ENCODE measurements at regions not wholly inside any gene's neighbourhood (a gene's known extent, or its start where the extent isn't known, plus 50 kb on each side); places are given as distances from the start of the nearest gene placed in this dataset.
"Not testable (repeated sequence)": the region's sequence is repeated elsewhere in the genome, so short reads cannot be mapped to it uniquely, and the experiment has no call there.

DNA sequence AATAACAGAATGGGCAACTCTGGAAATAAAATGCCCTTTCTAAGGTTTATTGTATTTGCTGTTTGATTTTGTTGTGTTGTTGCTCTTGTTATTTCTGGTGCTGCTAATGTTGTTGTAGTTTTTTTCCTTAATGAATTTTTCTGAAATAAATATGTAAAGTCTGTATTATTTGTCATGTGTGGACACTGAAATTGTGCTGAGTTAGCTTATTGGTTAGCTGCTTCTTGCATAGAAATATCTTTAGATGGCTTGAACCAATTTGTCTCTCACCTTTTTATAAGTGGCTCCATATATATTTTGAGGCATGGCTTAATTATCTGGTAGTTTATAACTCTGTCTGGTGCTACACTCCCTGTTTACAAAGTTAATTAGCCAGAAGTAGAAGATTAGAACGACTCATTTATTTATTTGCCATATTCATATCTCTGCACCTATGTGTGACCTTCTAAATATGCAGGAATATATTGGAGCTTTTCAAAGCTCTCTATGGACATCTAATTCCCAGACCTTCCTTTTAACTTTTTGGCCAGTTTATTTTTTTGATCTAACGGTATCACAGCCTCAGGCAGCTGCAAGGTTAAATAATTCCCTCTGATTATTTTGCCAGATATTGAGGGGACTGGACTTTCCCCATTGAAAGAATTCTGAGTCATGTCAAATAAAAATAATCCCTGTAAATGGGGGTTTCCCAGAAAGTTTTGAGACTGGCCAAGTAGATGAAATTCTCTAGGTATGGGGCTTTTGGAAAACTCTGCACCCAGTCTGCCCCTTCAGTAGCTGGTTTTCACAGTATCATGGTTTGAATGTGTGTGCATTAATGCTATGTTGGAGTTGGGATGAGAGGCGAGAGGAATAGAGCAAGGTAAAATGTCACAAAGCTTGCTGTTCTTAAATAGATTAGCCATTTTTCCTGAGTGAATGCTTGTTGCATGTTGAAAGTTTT, 1331.7 kb upstream of the MIR17HG start:
- no peak for DNase-seq (ENCODE audit: low spot score in 2 of 2)
- no peak for ATAC-seq
- H3K9me3 Mint-ChIP-seq = peaks cover 0 to 5% of the 10 kb centered on the region in 2 donors
- H3K27ac Mint-ChIP-seq = no peak overlapping the region
- no peaks in the 10 kb centered on the region for H3K36me3 Mint-ChIP-seq

DNA sequence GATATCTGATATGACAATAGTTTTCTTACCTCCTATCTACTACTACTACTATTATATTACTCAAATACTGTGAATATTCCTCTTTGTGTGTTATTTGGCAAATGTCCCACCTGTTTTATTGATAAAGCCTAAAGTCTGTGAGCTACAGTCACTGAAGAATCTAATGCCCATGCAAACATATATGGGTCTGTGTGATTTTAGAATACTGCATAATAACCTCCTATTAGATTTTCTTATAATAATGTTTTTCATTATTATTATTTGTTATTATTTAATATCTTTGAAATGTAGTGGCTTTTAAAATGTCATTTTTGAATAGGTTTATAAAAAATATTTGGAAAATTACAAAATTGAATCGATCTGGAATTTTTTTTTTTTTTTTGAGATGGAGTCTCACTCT, 1330.8 kb upstream of the MIR17HG start:
- Mint-ChIP-seq H3K9me3 (peaks cover 0 to 5% of the 10 kb centered on the region in 2 donors), H3K36me3 (no peaks in the 10 kb centered on the region), H3K27ac (no peak overlapping the region)
- DNase-seq (ENCODE audit: low spot score in 2 of 2) (no peak), ATAC-seq (no peak)

DNA sequence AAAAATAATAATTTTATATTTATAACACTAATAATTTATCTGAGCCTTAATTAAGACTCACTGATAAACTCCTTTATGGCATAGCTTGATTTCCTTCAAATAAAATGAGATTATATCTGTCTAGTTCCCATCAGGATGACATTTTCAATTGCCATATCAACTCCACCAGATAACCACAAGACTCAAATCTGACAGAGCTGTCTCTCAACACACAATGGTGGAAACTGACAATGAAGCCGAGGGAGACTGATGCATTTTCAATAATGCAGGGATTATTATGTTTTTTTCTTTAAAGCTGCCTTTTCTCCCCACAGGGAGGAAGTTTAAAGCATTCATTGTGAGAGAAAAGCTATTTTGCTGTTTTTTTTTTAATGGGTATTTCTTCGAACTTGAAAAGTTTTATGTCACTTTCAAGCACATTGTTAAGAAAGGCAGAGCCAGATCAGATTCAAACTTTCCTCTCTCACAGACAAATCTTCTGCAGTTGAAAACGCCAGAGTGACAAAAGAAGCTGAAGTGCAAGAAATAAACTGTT, 1326.9 kb upstream of the MIR17HG start:
- DNase-seq (ENCODE audit: low spot score in 2 of 2) (no peak), ATAC-seq (no peak)
- peaks cover 0 to 1% of the 10 kb centered on the region in 2 donors for H3K9me3 Mint-ChIP-seq
- H3K27ac Mint-ChIP-seq = no peak overlapping the region
- H3K36me3 Mint-ChIP-seq = no peaks in the 10 kb centered on the region

DNA sequence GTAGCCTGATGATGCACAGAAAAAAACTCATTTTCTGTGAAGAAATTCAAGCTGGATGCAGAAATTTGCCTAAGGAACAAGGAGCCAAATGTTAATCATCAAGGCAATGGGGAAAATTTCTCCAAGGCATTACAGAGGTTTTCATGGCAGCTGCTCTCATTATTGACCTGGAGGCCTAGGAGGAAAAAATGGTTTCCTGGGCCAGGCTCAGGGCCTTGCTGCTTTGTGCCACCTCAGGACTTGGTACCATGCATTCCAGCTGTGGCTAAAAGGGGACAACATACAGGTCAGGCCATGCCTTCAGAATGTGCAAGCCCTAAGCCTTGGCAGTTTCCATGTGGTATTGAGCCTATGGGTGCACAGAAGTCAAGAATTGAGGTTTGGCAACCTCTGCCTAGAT, 1320.1 kb upstream of the MIR17HG start:
- Mint-ChIP-seq H3K36me3 (peaks cover 0 to 7% of the 10 kb centered on the region in 2 donors), H3K9me3 (peaks cover 18 to 21% of the 10 kb centered on the region in 2 donors), H3K27ac (no peak overlapping the region)
- DNase-seq (ENCODE audit: low spot score in 2 of 2) (no peak), ATAC-seq (no peak)

DNA sequence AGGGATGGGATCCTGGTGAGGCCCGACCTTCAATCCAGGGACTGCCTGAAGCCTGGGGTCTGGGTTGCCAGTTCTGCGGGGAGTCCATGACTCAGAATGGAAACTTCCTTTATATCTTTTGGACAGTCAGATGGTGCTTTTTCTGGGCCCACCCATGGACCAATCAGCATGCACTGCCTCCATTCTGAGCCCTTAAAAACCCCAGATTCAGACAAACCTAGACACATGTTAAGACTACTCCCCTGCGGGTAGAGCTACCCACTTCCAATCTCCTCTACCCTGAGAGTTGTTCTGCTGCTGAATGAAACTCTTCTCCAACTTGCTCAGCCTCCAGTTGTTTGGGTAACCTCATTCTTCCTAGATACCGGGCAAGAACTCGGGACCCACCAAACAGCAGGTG, 1315.2 kb upstream of the MIR17HG start:
- H3K9me3 Mint-ChIP-seq = peaks cover 7 to 20% of the 10 kb centered on the region in 2 donors
- H3K27ac Mint-ChIP-seq = no peak overlapping the region
- ATAC-seq (no peak), DNase-seq (ENCODE audit: low spot score in 2 of 2) (no peak)
- peaks cover 0 to 7% of the 10 kb centered on the region in 2 donors for H3K36me3 Mint-ChIP-seq

DNA sequence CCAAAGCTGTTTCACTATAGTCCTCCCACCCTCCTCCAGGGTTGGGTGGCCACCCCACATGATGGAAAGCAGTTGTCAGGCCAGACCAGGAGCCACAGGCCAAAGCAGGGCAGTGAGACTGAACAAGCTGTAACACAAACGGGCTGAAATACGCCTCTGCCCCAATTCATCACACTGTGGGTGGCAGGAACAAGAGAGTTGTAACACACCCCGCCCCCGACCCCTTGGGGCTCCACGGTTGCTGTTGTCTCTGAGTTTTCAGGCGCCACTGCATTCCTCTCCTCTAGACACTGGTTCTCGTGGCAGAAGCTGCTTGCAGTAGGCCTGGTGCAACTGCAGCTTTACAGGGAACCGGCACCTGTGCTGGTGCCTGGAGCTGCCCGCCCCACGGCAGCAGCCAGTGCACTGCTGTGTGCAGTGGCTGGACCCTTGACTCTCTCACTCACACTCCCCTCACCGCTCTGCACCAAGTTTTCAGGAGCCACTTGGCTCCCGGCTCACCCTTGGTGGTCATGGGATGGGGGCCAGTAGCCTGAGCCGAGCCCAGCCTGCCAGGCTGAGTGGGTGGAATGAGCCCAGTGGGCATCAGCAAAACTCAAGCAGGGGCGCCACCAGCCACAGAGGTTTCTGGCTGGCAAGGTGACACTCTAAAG, 1314.5 kb upstream of the MIR17HG start:
- Mint-ChIP-seq H3K9me3 (peaks cover 7 to 20% of the 10 kb centered on the region in 2 donors), H3K36me3 (peaks cover 0 to 7% of the 10 kb centered on the region in 2 donors), H3K27ac (no peak overlapping the region)
- DNase-seq (ENCODE audit: low spot score in 2 of 2) (no peak), ATAC-seq (no peak)

DNA sequence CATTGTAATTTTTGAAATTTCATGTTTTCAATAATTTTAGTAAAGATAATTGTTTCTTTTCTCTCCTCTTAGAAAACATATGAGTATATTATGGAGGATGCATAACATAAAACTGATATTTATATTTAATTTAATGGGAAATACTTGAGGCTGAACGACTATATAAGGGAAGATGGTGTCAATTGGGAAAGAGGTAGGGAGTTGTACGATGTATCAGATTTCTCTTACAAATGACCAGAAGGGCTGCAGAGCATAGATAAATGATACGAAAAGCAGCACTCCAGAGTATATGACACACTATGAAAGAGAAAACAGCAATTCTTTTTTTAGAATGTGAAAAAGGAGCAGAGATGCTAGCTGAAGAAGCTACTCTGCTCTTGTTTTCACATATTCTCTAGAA, 1308.0 kb upstream of the MIR17HG start:
- Mint-ChIP-seq H3K27ac (no peak overlapping the region), H3K36me3 (no peaks in the 10 kb centered on the region), H3K9me3 (peaks cover 17 to 29% of the 10 kb centered on the region in 2 donors)
- ATAC-seq (no peak), DNase-seq (ENCODE audit: low spot score in 2 of 2) (no peak)

DNA sequence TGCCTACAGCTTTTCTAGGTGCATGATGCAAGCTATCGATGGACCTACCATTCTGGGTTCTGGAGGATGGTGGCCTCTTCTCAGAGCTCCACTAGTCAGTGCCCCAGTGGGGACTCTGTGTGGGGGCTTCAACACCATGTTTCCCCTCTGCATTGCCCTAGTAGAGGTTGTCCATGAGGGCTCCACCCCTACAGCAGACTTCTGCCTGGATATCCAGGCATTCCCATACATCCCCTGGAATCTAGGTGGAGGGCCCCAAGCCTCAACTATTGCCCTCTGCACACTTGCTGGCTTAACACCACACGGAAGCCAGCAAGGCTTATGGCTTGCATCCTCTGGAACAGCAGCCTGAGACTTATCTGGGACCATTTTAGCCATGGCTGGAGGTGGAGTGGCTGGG, 1299.9 kb upstream of the MIR17HG start:
- Mint-ChIP-seq H3K36me3 (peaks cover 0 to 4% of the 10 kb centered on the region in 2 donors), H3K27ac (no peak overlapping the region), H3K9me3 (peaks cover 23 to 27% of the 10 kb centered on the region in 2 donors)
- no peak for DNase-seq (ENCODE audit: low spot score in 2 of 2)
- ATAC-seq = no peak

DNA sequence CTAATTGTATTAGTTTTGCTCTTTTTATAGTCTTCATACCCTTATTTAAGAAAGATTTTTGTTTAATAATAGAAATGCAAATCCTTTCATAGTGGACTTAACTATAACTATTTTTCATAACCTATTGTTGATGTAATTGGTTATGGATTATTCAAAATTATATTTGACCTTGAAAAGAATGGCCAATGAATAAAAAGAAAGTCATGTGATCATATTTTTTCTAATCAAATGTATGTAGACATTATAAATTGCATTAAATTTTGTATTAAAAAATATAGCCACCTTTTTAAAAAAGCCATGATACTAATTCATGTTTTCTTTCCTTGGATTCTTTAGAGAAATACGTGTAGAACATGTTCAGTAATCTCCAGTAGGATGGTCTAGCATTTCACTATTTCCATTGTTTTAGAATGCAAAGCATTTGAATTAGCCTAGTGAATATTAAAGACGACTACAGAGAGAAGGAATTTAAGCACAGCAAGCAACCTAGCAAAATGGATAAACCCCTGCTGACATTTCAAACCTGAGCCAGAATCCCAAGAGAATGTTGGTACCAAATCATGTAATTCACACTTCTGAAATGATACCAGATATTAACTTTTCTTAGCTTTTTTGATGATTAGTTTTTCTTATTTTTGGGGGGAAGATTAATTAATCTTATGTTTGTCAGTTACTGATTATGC, 1297.4 kb upstream of the MIR17HG start:
- Mint-ChIP-seq H3K9me3 (peaks cover 12 to 15% of the 10 kb centered on the region in 2 donors), H3K36me3 (peaks cover 0 to 4% of the 10 kb centered on the region in 2 donors), H3K27ac (no peak overlapping the region)
- no peak for DNase-seq (ENCODE audit: low spot score in 2 of 2)
- ATAC-seq = no peak

DNA sequence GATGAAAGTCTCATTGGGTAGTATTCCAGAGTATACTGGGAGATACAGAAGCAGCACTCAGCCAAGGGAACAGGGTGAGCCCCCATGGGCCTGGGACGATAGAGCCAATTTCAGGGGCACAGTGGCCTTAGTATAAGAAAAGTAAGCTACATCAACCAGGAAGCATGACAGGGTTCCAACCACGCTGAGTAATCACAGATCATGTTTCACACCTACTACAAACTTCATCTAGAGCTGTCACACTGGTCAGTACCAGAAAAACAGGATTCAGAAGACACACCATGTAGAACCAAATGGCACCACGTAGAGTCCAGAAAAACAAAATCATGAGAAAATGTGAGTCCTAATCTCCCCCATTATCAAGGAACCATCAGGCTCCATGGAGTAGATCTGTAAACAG, 1292.4 kb upstream of the MIR17HG start:
- no peak for ATAC-seq
- Mint-ChIP-seq H3K36me3 (no peaks in the 10 kb centered on the region), H3K9me3 (peaks cover 6 to 8% of the 10 kb centered on the region in 2 donors), H3K27ac (no peak overlapping the region)
- DNase-seq (ENCODE audit: low spot score in 2 of 2) = no peak

DNA sequence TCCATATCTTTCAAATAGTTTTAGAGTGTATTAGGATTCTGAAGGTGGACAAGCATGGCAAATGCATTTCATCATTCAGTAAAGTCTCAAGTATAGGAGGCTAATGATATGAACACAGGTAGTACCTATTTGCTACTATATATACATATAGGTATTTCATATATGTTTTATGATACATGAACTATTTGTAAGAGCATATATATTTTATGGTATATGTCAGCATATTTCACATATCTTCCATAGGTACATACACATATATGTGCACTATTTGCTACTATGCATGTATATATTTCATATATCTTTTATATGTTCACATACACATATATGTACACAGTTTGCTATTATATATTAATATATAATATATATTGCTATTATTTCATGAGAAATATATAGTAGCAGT, 1291.7 kb upstream of the MIR17HG start:
- H3K36me3 Mint-ChIP-seq = no peaks in the 10 kb centered on the region
- ATAC-seq (no peak), DNase-seq (ENCODE audit: low spot score in 2 of 2) (no peak)
- H3K9me3 Mint-ChIP-seq = peaks cover 6 to 8% of the 10 kb centered on the region in 2 donors
- H3K27ac Mint-ChIP-seq = no peak overlapping the region

DNA sequence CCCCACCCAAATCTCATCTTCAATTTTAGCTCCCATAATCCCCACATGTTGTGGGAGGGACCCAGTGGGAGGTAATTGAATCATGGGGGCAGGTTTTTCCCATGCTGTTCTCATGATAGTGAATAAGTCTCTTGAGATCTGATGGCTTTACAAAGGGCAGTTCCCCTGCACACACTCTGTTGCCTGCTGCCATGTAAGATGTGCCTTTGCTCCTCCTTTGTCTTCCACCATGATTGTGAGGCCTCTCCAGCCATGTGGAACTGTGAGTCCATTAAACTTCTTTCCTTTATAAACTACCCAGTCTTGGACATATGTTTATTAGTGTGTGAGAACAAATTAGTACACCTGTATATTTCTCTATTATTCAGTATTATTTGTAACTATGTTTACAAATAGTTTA, 1283.3 kb upstream of the MIR17HG start:
- not testable (repeated sequence) for H3K27ac Mint-ChIP-seq; DNase-seq (ENCODE audit: low spot score in 2 of 2); H3K9me3 Mint-ChIP-seq; H3K36me3 Mint-ChIP-seq; ATAC-seq

DNA sequence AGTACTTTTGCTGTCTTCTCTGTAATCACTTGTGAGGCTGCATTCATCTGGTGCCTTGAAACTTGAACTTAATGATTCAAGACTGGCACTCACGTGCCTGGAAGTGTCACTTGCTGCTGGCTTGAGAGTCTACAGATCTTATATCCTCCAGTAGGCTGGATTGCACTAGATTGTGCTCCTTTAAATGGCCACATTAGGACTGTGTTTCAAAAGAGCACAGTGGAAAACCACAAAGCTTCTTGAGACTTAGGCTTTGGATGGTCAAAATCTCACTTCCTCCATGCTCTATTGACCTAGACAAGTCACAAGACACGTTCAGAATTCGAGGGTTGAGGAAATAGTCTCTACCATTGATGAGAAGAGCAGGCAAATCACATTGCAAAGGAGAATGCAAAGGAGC, 1278.8 kb upstream of the MIR17HG start:
- ATAC-seq = no peak
- Mint-ChIP-seq H3K27ac (no peak overlapping the region), H3K36me3 (no peaks in the 10 kb centered on the region), H3K9me3 (peaks cover 4 to 12% of the 10 kb centered on the region in 2 donors)
- DNase-seq (ENCODE audit: low spot score in 2 of 2) = no peak

DNA sequence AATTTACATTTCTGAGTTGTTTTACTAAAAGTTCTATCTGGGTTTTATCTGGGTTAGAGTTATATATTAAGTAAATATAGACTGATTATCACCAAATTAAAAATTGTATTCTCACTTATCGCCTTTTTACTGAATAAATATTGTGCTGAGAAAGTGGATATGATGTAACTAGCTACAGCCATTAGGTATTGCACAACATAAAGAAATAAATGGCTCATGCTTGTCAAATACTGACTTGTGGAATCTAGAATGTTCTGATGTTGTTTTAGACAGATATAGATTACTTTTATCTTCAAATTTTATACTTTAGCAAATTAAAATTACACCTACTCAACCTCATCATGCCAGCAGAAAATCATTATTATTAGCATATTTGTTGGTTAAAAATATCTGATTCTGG, 1277.1 kb upstream of the MIR17HG start:
- H3K27ac Mint-ChIP-seq = no peak overlapping the region
- H3K36me3 Mint-ChIP-seq = no peaks in the 10 kb centered on the region
- DNase-seq (ENCODE audit: low spot score in 2 of 2) (no peak), ATAC-seq (no peak)
- peaks cover 4 to 9% of the 10 kb centered on the region in 2 donors for H3K9me3 Mint-ChIP-seq

DNA sequence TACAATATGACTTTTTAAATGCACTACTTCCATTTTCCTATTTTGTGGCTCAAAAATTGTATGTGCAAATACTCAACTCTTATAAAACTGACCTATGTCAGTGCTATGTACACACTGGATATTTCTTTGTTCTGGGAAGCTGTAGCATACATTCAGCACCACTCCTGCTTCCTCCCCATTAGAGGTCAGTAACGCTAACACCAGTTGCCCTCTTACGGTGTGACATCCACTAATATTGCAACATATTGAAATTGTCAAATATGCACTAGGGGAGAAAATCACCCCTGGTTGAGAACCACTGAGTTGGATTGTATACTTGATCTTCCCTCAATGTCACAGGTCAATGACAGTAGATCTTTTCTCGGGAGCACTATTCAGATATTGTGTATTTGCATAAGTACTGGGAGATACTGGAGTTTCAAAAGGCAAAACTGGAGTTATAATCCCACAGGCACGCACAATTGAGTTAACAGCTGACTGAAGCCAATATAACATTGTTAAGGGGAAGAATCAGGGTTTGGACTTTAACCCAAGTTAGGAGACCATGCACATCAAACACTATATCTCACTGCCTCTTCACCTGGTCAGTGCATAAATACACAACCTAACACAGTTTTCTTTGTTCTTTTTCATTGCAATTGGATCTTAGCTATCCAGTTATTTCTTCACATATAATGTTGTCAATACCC, 1276.5 kb upstream of the MIR17HG start:
- no peak overlapping the region for H3K27ac Mint-ChIP-seq
- H3K36me3 Mint-ChIP-seq = no peaks in the 10 kb centered on the region
- ATAC-seq (no peak), DNase-seq (ENCODE audit: low spot score in 2 of 2) (no peak)
- H3K9me3 Mint-ChIP-seq = peaks cover 4 to 6% of the 10 kb centered on the region in 2 donors

DNA sequence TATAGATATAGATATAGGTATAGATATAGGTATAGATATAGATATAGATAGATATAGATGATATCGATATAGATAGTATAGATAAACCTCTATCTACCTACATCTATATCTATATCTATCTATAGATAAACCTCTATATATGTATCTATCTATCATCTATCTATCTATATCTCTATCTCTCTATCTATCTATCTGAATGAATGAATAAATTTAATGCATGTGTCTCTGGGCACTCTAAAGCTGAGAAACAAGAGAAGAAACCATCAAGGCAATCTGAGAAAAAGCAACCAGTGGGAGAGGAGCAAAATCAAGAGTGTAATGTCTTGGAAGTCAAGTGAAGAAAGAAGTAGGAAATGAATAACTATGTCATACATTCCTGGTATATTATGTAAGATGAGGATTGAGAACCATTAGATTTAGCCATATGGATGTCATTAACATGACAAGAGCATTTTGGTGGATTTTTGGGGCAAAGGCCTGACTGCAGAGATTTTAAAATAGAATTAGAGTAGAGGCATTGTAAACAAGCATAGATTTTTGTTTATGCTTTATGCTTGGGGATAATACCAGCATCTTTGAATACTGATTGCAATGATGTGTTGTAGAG, 1262.7 kb upstream of the MIR17HG start:
- H3K27ac Mint-ChIP-seq = no peak overlapping the region
- peaks cover 9 to 18% of the 10 kb centered on the region in 2 donors for H3K9me3 Mint-ChIP-seq
- H3K36me3 Mint-ChIP-seq = no peaks in the 10 kb centered on the region
- ATAC-seq = no peak
- no peak for DNase-seq (ENCODE audit: low spot score in 2 of 2)
